ENCODE measurements at regions not wholly inside any gene's neighbourhood (a gene's known extent, or its start where the extent isn't known, plus 50 kb on each side); places are given as distances from the start of the nearest gene placed in this dataset.

DNA sequence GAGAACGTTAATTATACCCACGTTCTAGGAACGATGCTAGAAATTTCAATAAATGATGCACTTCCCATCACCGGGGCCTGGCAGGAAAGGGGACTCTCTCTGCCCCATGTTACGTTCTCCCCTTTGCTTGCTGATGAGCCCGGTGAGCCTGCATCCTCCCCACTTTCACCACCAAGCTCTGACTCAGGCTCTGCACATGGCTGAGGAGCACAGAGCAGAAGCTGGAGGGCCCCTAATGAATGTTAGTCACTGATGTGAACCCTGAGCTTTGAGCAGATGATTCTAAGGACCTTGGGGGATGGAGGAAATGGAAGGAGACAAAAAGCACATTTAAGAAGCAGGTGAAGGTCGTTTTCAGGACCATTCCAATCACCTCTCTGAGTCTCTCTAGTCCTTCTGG is 468.2 kb upstream of the ARID1B start:
- DNase-seq (ENCODE audit: low read depth, low spot score), result no peak

DNA sequence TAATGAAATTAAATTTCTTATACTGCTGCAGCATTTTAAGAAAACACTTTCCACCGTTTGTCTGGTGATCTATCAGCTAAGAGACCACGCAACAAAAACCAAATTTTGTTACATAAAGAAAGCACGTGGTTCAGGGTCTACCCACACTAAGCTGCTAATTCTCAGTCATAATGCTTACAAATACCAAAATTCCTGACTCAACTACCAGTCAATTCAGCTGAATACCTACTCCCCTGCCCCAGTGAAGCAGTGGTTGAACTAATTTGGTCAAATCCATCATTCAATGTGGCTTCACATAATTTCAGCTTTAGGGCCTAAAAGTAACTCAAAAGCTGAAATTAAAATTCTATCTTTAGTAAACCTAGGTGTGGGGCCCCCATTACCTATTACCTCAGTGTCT is 468.6 kb upstream of the ARID1B start:
- DNase-seq (ENCODE audit: low read depth, low spot score), result no peak

DNA sequence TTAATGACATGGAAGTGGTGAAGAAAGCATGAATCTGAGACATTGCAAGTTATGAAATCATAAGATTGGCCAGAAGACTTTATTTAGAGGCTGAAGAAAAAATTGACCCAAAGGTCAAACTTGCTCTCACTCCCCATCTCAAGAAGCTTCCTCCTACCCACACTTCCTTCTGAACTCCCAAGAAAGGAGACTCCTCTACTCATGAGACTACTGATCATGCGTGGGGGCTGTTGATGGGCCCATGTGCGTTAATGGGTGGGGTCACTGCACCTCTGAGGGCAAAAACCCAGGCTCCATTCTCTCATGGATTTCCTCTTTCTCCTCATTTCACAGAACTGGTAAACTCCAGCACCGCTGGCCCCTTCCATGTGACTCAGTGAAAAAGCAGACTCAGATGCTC is 470.6 kb upstream of the ARID1B start:
- no peak for DNase-seq (ENCODE audit: low read depth, low spot score)

DNA sequence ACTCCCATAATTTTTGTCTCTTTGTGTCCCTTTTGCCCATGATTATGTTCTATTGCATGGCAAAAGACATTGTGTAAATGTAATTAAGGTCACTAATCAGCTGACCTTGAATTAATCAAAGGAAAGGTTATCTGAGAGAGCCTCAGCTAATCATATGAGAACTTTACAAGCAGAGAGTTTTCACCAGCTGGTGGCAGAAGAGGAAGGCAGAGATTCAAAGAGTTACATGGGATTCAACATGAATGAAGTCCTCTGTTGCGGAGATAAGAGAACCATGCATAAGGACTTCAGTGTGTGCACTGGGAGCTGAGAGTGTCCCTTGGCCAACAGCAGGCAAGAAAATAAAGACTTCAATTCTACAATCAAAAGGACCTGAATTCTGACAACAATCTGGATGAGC is 494.1 kb upstream of the ARID1B start:
- DNase-seq (ENCODE audit: low read depth, low spot score), result no peak

DNA sequence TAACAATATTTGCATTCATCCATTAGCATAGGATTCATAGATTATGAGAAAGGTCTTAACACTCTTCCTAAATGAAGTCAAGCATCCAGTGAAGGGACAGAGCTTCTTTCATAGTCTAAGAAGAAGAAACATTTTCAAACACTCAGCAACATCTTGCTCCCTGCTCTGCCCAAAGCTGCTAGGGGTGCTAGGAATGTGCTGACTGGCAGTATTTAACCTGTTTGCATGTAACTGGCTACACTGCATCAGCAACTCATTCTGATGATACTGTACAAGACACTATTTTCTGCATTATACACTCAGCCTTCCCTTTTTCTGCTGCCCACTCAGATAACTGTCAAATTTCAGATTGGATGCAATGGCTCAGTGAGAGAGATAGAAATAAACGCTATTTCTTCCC is 495.1 kb upstream of the ARID1B start:
- DNase-seq (ENCODE audit: low read depth, low spot score), result no peak

DNA sequence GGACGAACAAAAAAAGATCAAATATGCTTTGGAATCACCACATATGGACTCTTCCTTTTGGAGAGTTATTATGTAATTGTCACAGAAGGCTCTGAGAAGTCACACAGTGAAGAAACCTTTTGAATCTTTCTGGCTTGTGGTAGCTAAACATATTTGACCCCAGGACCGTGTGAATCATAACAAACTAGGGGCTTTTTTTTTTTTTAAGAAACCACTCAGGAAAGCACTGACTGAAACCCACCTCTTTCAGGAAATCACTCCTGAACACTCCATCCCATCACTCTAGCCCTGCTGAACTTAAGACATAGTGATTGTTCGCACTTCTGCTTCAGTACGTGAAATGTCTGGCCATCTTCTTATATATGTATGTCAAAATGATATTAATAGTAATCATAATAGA is 495.9 kb upstream of the ARID1B start:
- DNase-seq (ENCODE audit: low read depth, low spot score), result no peak

DNA sequence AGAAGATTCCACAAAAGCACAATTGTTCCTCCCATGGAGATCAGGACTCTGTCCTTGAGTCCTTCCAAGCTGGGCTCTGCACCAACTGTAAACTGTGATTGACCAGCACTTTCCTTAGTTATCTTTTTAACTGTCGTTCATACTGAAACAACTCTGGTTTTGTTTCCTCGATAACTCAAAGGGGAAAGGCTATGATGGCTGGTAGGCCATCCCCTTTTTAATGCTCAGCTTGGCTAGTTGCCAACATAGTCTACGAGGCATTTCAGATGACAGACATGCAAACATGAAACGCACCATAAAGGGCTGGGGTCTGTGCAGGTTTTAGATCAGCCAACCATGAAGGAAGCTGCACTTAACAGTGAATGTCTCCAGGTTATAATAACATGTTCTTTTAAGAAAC is 497.1 kb upstream of the ARID1B start:
- no peak for DNase-seq (ENCODE audit: low read depth, low spot score)

DNA sequence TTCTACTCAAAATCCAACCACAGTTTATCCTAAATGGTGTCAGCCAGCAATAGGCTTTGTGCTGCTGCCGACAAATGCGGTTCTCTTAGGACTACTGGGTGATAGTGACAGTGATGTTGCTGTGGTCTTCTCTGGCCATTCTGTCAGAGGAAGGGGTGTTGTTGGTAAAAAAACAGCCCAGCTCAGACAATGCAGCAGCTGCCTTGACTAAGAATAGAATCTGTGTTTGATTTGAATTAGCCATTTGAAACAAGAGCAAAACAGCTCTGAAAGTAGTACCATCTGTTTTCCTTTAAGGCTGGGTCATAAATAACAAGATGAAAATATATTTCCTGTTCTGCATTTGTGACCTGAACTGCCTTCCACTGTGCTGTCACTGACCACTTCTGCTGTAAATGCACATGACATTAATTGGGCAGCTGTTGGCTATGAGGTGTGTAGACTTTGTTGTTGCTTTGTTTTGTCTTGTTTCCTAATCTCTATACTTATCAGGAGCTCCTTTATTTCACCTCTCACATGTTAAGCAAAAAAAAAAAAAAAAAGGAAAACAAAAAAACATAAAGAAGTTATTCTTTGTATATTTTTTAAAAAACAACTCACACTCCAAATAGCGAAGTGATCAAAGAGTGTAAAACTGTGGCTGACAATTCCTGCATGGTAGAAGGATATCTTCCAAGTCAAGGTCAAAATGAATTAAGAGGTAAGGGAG is 497.8 kb upstream of the ARID1B start:
- no peak for DNase-seq (ENCODE audit: low read depth, low spot score)

DNA sequence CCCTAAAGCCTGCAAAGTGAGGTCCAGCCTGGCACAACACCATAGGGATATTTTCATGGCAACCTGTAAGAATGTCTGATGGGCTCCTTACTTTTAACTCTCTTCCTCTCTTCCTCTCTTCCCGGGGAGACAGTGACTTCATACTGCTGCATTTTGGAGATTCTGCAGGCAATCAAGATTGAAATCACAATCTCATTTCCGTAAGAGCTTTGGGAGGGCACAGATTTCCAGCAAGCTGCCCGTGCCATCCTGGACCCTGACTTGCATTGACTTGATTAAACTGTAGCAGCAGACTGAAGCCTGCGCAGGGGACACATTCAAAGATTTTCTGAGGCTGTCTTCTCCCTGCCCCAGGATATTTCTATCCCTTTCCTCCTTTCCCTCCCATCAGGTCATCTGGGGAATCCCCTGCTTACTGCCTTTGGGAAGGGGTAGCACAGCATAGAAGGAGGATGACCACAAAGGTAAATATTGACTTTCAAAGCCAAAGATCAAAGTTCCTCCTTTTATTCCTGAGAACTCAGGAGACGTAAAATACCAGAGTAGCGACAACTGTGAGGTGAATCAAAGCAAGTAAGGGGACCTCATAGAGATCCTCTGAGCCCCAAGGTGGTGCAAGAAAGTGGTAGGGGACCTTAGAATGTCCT is 504.0 kb upstream of the ARID1B start:
- DNase-seq (ENCODE audit: low read depth, low spot score), result no peak

DNA sequence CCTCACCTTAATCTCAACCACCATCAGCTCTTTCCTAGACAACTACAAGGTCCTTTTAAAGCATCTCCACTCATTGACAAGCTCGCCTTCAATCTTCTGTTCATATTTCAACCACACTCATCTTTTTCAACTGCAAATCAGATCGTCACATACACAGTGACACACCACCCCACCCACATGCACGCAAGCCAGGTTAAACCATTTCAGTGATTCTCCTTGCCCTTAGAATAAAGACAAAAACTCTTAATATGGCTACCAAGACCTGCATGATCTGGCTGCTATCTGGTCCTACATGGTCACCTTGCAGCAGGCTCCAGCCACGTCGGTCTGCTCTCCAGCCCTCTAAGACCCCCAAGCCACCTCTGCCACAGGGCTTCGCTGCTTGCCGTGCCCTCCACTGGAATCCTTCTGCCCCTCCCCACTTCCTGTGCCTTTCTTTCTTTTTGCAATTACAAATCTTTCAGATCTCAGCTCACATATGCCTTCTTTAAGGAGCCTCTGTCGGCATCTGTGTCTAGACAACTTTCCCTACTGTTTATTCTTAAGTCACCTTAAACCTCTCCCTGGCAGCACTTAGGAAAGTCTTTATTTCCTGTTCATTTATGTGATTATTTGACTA is 507.3 kb upstream of the ARID1B start:
- no peak for DNase-seq (ENCODE audit: low read depth, low spot score)

DNA sequence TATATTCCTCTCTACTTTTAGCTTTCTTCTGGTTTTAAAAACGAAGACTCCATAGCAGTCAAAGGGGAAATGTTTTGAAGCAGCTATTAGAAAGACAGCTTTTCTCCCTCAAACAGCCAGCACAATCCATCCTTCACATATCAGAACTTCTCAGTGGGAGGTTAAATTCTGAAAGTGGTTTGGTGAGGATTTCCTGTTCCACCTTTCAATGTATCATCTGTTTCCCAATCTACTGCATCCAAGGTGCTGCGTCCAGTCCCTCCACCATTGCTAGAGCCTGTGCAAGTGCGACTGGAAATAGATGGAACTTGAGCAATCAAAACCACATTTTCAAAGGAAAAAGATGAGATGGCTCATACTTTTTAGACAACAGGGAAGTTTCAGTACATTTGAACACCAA is 508.3 kb upstream of the ARID1B start:
- DNase-seq (ENCODE audit: low read depth, low spot score), result no peak

DNA sequence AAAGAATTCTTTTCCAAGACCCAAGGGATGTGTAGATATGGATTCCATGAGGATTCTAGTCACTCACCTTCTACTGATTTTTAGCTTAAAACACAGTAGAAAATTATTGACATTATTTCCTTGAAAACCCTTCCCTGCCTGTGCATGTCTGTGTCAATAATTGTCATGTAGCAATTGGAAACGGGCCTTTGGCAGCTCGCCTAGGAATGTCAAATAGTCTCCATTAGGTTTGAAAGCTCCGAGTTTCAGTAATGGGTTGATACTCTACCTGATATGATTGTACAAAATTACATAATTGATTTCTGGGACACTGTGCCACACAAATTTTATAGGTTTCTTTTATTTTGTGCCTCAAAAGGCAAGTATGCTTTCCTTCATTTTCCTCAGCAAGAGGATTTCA is 515.2 kb upstream of the ARID1B start:
- no peak for DNase-seq (ENCODE audit: low read depth, low spot score)

DNA sequence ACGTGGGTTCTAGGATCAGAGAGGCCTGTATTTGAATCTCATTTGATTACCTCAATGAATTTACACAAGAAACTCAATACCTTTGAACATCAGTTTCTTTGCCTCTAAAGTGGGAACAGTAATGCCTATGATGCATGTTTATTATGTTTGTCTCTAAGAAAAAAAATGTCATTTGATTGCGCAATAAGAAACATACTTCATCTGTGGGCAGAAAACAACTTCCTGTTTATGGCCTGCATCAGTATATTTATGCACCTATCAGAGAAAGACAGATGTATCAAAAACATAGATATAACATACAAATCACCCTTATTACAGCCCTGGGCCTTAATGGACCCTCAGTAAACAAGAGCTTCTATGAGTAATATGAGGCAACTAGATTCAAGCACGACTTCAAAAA is 516.4 kb upstream of the ARID1B start:
- no peak for DNase-seq (ENCODE audit: low read depth, low spot score)

DNA sequence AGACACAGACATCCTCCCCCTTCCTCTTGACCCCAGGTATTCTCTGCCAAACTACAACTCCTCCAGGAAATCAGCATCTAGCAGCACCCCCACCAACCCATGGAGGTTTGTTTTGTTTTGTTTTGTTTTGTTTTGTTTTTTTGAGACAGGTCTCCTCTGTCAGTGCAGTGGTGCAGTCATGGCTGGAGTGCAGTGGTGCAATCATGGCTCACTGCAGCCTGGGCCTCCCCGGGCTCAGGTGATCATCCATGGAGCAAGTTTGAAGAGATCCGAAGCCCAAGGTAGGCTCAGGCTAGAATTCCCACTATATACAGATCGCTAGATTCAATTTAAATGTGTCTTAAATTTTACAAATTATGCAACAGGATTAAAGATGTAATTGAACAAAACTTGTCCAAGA is 518.2 kb upstream of the ARID1B start:
- DNase-seq (ENCODE audit: low read depth, low spot score), result no peak

DNA sequence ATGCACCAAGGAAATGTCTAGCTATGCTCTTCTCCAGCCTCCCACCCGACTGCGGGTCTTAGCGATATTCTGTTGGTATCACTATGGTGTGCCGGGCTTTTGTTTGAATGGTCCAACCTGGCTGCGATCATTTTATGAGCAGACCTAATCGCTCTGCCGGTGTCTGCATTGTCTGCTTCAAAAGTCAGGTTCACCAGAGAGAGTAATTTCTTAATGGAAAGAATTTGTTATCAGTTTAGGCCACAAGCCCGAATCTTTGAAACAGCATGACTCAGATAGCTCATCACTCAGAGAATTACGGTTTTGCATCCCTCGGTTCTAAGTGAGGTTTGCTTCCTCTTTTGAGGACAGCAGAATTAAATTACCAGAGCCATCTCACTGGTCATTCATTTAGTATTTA is 521.0 kb upstream of the ARID1B start:
- DNase-seq (ENCODE audit: low read depth, low spot score), result no peak

DNA sequence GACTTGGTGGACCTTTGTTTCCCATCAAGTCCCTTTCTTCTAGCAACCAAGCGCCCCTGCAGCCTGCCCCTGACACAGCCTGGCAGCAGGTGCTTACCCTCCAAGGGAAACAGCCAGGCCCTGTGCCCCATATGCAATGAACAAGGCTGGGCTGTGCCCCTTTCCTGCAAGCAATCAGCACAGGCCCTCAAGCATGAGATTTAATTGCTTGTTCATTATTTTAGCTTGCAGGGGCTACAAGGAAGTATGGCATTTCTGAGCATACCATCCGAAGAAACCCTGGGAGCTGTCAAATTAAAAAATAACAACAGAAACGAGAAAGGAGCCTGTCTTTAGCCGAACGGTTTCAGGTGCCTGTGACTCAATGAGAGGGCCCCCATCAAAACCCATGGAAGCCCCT is 522.9 kb upstream of the ARID1B start:
- no peak for DNase-seq (ENCODE audit: low read depth, low spot score)

DNA sequence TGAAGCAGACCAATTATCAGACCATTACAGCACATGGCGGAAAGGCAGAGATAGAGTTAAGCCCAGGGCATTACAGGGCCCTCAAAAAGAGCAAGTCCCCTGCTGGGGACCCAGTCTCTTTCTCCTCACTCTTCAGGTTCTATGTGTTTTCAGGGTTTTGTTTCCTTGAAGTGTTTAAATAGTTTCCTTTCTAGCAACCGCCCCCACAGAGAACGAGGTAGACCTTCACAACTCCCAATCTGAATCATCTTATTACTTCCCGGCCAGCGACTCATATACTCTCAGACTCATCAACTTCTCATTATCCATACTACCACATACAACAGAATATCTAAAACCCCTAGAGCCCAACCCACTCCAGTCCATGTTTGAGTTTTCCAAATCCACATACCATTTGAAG is 526.6 kb upstream of the ARID1B start:
- DNase-seq (ENCODE audit: low read depth, low spot score), result no peak

DNA sequence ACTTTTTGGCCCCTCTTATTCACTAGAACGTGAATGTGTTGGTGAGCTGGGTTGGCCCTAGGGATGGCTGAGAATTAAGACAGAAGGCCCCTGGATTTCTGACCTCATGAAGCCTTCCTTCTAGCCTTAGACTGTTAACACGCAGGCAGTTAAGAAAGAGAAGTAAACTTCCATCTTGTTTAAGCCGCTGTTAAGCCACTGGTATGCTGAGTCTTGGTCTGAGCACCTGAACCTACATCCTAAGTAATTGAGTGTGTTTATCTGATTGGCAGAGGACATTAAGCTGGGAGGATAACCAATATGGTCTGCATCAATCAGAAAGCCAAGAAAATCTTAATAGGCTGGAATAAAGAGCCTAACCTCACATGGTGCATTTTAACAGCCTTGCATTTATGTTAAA is 535.0 kb upstream of the ARID1B start:
- DNase-seq (ENCODE audit: low read depth, low spot score), result no peak

DNA sequence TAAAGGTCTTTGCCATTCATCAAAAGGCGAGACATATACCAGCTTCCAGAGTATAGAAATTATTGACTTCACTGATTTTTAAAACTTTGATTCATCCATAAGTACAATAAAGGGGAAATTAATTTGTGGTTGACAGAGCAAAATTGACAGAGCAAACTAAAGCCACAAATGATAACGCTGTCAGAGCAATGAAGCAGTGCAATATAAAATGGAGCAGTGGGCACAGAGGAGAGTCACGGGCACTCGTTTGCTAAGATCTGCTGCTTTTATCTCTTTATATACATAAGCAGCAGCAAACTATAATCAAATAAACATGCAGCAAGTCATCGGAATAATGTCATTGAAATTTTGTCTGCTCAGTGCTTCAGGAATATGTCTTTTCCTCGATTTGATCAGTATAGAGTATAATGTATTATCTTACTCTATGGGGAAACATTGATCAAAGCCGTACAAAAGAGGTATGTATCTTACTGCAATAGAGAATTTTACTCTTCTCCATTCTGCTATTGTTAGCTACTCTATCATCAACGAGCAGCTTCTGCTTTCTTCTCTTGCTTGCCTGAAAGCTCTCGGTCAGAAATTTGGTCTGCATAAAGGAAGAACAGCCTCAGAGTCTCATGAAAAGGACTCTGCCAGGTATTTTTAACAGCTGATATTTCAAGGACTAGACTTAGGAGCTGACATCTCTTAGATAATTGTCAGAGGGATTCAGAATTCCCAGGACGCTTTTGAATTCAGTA is 546.0 kb upstream of the ARID1B start:
- DNase-seq (ENCODE audit: low read depth, low spot score), result no peak

DNA sequence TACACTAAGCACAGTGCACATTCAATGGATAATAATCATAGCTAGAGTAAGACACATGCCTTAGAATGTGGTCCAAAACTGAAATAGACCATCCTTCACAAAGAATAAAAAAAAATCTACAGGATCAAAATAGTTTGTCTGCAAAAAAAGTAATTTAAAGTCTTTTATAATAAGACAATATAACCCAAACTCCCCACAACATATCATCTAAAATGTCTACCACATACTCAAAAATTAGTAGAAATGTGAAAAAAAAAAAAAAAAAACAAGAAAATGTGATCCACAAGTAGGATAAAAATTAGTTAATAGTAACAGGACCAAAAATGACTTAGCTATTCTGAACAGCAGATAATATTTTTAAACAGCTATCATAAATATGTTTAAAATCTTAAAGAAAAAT is 557.2 kb upstream of the ARID1B start:
- DNase-seq (ENCODE audit: low read depth, low spot score), result no peak

DNA sequence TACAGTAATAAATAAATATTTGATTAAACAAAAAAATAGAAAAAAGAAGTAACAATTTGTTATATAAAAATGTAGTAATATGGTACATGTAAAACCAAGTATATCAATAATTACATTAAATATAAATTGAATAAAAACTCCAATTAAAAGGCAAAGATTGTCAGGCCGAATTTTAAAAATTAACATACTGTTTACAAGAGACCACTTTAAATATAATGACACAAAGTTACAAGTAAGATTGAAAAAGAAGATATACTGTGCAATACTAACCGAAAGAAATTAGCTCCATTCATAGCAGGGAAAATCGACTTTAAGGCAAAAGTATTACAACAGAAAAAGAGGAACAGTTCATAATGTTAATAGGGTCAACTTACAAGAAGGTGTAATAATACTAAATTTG is 571.5 kb upstream of the ARID1B start:
- DNase-seq (ENCODE audit: low read depth, low spot score), result no peak

DNA sequence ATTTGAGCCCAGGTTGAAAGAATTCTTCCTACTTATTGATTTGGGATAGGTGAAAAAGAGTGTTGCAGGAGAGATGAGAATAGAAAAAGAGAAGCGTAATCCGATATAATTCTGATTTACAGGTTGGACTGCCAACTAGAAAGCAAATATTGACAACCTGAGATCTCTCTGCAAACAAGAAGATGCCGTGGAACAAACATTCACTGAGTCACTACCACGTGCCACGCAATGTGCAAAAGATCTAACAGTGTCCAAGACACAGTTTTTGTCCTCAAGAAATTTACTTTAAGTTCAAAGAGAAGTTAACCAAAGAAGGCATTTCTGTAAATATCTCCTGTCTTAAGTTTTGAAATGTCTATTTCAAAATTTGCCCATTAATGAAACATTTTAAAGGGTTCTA is 578.0 kb upstream of the ARID1B start:
- DNase-seq (ENCODE audit: low read depth, low spot score), result no peak

DNA sequence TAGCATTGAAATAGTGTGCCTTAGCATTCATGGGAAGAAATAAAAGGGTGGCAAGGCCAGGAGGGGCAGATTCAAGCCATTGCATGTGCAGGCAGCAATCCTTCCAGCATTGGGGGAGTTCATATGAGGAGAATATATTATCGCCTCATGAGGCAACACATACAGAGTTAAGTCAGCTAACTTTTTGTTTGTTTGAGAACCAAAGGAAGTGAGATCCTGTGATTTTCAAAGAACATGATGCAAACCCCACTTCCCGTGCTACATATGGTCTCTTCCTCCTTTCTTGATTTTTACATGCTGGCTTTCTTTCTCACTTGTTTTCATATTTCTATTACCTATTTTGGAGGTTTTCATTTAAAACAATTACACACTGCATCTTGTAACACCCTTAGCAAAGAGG is 579.7 kb upstream of the ARID1B start:
- no peak for DNase-seq (ENCODE audit: low read depth, low spot score)

Measured in pulmonary artery endothelial cell (primary cell).